Liver (tissue), 3 donors: ENCODE measurements at regions not wholly inside any gene's neighbourhood (a gene's known extent, or its start where the extent isn't known, plus 50 kb on each side); places are given as distances from the start of the nearest gene placed in this dataset.
"Not testable (repeated sequence)": the region's sequence is repeated elsewhere in the genome, so short reads cannot be mapped to it uniquely, and the experiment has no call there.

Experiments
- RXRA ChIP-seq, 2 donors: IDR thresholded peaks; 2 replicates each; pipeline ENCODE4 v1.6.1; 2017 to 2018; ENCODE audit warnings: antibody characterized with exemption in 2 of 2, mild to moderate bottlenecking in 1 of 2
- TF ChIP-seq, protein P1 (sequence below): fragments of 150-350 bp; IDR thresholded peaks from 2 replicates; pipeline ENCODE4 v1.5.1; 2017; ENCODE audit warnings: improper control_type of control experiment, low read depth, low read length; ENCODE audit not compliant: missing input control
- donor health status: healthy.
- donor health status: healthy.

DNA sequence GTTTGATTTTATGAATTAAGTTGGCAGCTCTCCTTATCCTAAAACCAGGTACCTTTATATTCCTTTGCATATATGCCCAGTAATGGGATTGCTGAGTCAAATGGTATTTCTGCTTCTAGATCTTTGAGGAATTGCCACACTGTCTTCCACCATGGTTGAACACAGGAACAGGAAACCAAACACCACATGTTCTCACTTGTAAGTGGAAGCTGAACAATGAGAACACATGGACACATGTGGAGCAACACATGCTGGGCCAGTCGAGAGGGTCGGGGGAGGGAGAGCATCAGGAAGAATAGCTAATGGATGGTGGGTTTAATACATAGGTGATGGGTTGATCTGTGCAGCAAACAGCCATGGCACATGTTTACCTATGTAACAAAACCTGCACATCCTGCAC, 214.6 kb downstream of the BLID start:
- TF ChIP-seq, protein P1, sequence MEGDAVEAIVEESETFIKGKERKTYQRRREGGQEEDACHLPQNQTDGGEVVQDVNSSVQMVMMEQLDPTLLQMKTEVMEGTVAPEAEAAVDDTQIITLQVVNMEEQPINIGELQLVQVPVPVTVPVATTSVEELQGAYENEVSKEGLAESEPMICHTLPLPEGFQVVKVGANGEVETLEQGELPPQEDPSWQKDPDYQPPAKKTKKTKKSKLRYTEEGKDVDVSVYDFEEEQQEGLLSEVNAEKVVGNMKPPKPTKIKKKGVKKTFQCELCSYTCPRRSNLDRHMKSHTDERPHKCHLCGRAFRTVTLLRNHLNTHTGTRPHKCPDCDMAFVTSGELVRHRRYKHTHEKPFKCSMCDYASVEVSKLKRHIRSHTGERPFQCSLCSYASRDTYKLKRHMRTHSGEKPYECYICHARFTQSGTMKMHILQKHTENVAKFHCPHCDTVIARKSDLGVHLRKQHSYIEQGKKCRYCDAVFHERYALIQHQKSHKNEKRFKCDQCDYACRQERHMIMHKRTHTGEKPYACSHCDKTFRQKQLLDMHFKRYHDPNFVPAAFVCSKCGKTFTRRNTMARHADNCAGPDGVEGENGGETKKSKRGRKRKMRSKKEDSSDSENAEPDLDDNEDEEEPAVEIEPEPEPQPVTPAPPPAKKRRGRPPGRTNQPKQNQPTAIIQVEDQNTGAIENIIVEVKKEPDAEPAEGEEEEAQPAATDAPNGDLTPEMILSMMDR = not testable (repeated sequence)
- TF ChIP-seq RXRA (IDR thresholded peaks at IDR 0.05) = not testable (repeated sequence)
